Tibial nerve (tissue), 4 donors: ENCODE measurements at regions not wholly inside any gene's neighbourhood (a gene's known extent, or its start where the extent isn't known, plus 50 kb on each side); places are given as distances from the start of the nearest gene placed in this dataset.

Experiments used
- EP300 ChIP-seq, 2 donors: sonication (generic); formaldehyde crosslinking; IDR thresholded peaks; one replicate each; pipeline ENCODE4 v1.6.1; 2017; ENCODE audit warnings: antibody characterized with exemption in 2 of 2, mild to moderate bottlenecking in 1 of 2
- POLR2A ChIP-seq, 2 donors: fragments of 450-650 bp; IDR thresholded peaks; one replicate each; pipeline ENCODE4 v1.6.1; 2017; ENCODE audit warnings: antibody characterized with exemption in 2 of 2, mild to moderate bottlenecking in 2 of 2, moderate library complexity in 2 of 2
- TF ChIP-seq, protein P1 (sequence below), 5 experiments: fragments of 200-600 bp in 3 of 5; fragments of 450-650 bp in 2 of 5; sonication (generic) in 3 of 5; IDR thresholded peaks; one replicate each; pipeline ENCODE4 v1.5.1; 2016 to 2019; ENCODE audit warnings: antibody characterized with exemption in 5 of 5, mild to moderate bottlenecking in 3 of 5, moderate library complexity in 2 of 5

DNA sequence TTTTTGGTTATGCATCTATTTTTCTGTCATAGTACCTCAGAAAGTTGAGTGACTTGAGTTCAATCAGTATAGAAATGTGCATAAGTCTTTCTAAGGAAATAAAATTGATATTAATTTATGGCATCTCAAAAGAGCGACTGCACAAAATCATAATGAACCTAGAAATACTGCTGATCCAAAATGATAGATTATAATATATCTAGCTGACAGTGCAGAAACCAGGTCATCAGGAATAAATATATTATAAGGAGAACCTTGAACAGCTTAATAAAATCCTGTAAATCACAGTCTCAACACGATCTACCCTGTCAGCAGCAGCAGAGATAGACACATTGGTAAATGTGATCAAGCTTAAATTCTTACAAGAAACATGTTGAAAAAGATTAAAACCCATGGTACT lies 1106.6 kb upstream of the CDH18 start:
- TF ChIP-seq, protein P1, sequence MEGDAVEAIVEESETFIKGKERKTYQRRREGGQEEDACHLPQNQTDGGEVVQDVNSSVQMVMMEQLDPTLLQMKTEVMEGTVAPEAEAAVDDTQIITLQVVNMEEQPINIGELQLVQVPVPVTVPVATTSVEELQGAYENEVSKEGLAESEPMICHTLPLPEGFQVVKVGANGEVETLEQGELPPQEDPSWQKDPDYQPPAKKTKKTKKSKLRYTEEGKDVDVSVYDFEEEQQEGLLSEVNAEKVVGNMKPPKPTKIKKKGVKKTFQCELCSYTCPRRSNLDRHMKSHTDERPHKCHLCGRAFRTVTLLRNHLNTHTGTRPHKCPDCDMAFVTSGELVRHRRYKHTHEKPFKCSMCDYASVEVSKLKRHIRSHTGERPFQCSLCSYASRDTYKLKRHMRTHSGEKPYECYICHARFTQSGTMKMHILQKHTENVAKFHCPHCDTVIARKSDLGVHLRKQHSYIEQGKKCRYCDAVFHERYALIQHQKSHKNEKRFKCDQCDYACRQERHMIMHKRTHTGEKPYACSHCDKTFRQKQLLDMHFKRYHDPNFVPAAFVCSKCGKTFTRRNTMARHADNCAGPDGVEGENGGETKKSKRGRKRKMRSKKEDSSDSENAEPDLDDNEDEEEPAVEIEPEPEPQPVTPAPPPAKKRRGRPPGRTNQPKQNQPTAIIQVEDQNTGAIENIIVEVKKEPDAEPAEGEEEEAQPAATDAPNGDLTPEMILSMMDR (IDR thresholded peaks at IDR 0.05), result no peak
- no peak for TF ChIP-seq POLR2A (IDR thresholded peaks at IDR 0.05)
- TF ChIP-seq EP300 (IDR thresholded peaks at IDR 0.05), result no peak
